Activated CD8-positive, alpha-beta memory T cell treated with anti-CD3 and anti-CD28 coated beads for 48 hours (primary cell): ENCODE measurements at regions not wholly inside any gene's neighbourhood (a gene's known extent, or its start where the extent isn't known, plus 50 kb on each side); places are given as distances from the start of the nearest gene placed in this dataset.
"Not testable (repeated sequence)": the region's sequence is repeated elsewhere in the genome, so short reads cannot be mapped to it uniquely, and the experiment has no call there.

ENCODE experiments used
- DNase-seq, 3 experiments: peaks; one replicate each; pipeline ENCODE4 v3.0.0-alpha.2; 2020; ENCODE audit warnings: low read depth in 2 of 3, low spot score in 2 of 3

GRCh38 chr6:119738425-119738824 is 388.9 kb upstream of the MAN1A1 start:
- no peak for DNase-seq

- DNase-seq: no peak
Observed at GRCh38 chr6:119736296-119737021, 386.9 kb upstream of the MAN1A1 start.

GRCh38 chr6:119735530-119735929 is 386.0 kb upstream of the MAN1A1 start:
- no peak for DNase-seq

- DNase-seq: no peak
Observed at GRCh38 chr6:119734227-119734626, 384.7 kb upstream of the MAN1A1 start.

GRCh38 chr6:119728935-119729334 is 379.4 kb upstream of the MAN1A1 start:
- DNase-seq: no peak

GRCh38 chr6:119728220-119728750 is 378.7 kb upstream of the MAN1A1 start:
- DNase-seq: no peak

- DNase-seq: no peak
Observed at GRCh38 chr6:119727504-119728219, 378.1 kb upstream of the MAN1A1 start.

- not testable (repeated sequence) for DNase-seq
Observed at GRCh38 chr6:119726912-119727311, 377.4 kb upstream of the MAN1A1 start.

GRCh38 chr6:119726086-119726485 is 376.5 kb upstream of the MAN1A1 start:
- DNase-seq: no peak

GRCh38 chr6:119720160-119720559 is 370.6 kb upstream of the MAN1A1 start:
- DNase-seq: no peak

- DNase-seq: no peak
Observed at GRCh38 chr6:119717942-119718341, 368.4 kb upstream of the MAN1A1 start.

GRCh38 chr6:119716668-119717270 is 367.2 kb upstream of the MAN1A1 start:
- DNase-seq: no peak

- no peak for DNase-seq
Observed at GRCh38 chr6:119713903-119714302, 364.3 kb upstream of the MAN1A1 start.

- DNase-seq: no peak
Observed at GRCh38 chr6:119686644-119687043, 337.1 kb upstream of the MAN1A1 start.

GRCh38 chr6:119686240-119686639 is 336.7 kb upstream of the MAN1A1 start:
- no peak for DNase-seq

GRCh38 chr6:119683671-119684070 is 334.1 kb upstream of the MAN1A1 start:
- DNase-seq: no peak

- DNase-seq: no peak
Observed at GRCh38 chr6:119683031-119683430, 333.5 kb upstream of the MAN1A1 start.

GRCh38 chr6:119678961-119679360 is 329.4 kb upstream of the MAN1A1 start:
- no peak for DNase-seq

GRCh38 chr6:119677384-119677783 is 327.8 kb upstream of the MAN1A1 start:
- no peak for DNase-seq

- DNase-seq: no peak
Observed at GRCh38 chr6:119676961-119677360, 327.4 kb upstream of the MAN1A1 start.

GRCh38 chr6:119676230-119676629 is 326.7 kb upstream of the MAN1A1 start:
- no peak for DNase-seq

- no peak for DNase-seq
Observed at GRCh38 chr6:119673741-119674140, 324.2 kb upstream of the MAN1A1 start.
